BE2C (cell line): ENCODE measurements at regions not wholly inside any gene's neighbourhood (a gene's known extent, or its start where the extent isn't known, plus 50 kb on each side); places are given as distances from the start of the nearest gene placed in this dataset.

Experiments used
- DNase-seq: peaks from one replicate; pipeline ENCODE4 v3.0.0-alpha.2; 2020
- H3K27me3 ChIP-seq: fragments of 250-450 bp; sonication (Bioruptor Pico); 2 replicates; pipeline ENCODE4 v1.5.1; 2020; ENCODE audit warnings: mild to moderate bottlenecking
- H3K36me3 ChIP-seq: fragments of 250-450 bp; sonication (Bioruptor Pico); 2 replicates; pipeline ENCODE4 v1.5.1; 2020; ENCODE audit warnings: mild to moderate bottlenecking
- H3K4me1 ChIP-seq: fragments of 250-450 bp; sonication (Bioruptor Pico); 2 replicates; pipeline ENCODE4 v1.5.1; 2020
- H3K4me3 ChIP-seq: 2 replicates; pipeline ENCODE4 v1.5.1; 2011; ENCODE audit warnings: low read depth, low read length
- H3K9me3 ChIP-seq: fragments of 250-450 bp; sonication (Bioruptor Pico); 2 replicates; pipeline ENCODE4 v1.5.1; 2020
- CTCF ChIP-seq: IDR thresholded peaks from 2 replicates; pipeline ENCODE4 v1.5.1; 2012; ENCODE audit warnings: mild to moderate bottlenecking, low read depth, low read length

DNA sequence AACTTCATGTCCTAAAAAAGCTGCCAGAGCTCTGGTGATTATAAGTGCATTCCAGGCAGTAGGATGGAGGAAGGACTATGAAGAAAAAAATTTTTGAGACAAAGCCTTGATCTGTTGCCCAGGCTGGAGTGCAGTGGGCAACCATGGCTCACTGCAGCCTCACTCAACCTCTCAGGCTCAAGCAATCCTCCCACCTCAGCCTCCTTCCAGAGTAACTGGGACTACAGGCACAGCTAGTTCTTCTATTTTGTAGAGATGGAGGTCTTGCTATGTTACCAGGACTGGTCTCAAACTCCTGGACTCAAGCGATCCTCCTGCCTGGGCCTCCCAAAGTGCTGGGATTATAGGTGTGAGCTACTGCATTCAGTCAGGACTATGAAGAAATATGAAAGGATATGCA is 161.2 kb downstream of the IRS2 start:
- no peak for TF ChIP-seq CTCF
- H3K4me3 ChIP-seq: no peak overlapping the region
- H3K27me3 ChIP-seq: no peaks in the 10 kb centered on the region

DNA sequence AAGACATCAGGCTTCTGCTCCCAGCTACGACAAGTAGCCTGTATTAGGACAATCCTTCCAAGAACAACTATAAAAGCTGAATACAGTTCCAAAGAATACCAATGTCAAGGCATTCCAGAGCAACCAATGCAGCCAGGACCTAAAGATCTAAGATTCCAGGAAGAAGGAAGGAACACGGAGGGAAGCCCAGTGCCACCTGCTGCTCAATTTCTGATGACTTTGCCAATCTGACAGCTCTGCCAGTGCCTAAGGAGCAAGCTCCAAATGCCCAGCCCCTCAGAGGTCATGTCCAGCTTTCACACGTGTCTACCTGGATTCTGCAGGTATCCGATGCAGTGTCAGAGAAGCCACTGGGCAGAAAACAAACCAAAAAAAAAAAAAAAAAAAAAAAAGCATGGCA is 164.4 kb downstream of the IRS2 start:
- Histone ChIP-seq H3K4me3 (no peak overlapping the region), H3K9me3 (no peaks in the 10 kb centered on the region), H3K4me1 (no peaks in the 10 kb centered on the region), H3K36me3 (no peaks in the 10 kb centered on the region), H3K27me3 (no peaks in the 10 kb centered on the region)
- TF ChIP-seq CTCF: no peak
- no peak for DNase-seq

More for the DNA sequence above, 161.2 kb downstream of the IRS2 start:
- H3K4me1 ChIP-seq: no peaks in the 10 kb centered on the region
- no peaks in the 10 kb centered on the region for H3K9me3 ChIP-seq
- H3K36me3 ChIP-seq: no peaks in the 10 kb centered on the region
- no peak for DNase-seq

DNA sequence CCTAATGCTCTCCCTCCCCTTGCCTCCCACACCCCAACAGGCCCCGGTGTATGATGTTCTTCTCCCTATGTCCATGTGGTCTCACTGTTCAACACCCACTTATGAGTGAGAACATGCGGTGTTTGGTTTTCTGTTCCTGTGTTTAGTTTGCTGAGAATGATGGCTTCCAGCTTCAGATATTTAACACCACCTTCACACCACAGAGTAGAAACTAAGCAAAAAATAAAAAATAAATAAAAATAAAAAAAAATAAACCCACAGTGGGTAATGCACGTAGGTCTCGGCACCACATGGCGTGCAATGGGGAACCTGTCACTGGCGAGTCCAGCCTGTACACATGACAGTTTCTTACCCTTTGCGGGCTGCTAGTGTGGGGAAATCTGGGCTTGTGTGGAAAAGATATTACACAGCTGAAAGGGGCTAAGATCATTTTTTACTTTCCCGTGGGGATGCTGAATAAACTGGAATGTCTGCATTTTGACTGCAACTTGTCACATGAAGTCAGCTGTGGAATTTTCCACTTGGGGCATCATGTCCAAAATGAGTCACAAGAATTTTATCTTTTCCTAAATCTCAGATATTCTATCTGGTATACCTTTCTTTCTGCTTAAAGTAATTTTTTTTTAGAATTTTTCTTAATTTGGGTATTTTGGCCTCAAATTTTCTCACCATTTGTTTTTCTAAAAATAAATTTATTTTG is 170.5 kb downstream of the IRS2 start:
- Histone ChIP-seq H3K4me3 (no peak overlapping the region), H3K27me3 (no peaks in the 10 kb centered on the region), H3K36me3 (no peaks in the 10 kb centered on the region), H3K9me3 (no peaks in the 10 kb centered on the region), H3K4me1 (no peaks in the 10 kb centered on the region)
- TF ChIP-seq CTCF: no peak
- no peak for DNase-seq

GRCh38 chr13:109611912-109612691 is 174.3 kb downstream of the IRS2 start:
- H3K4me3 ChIP-seq: no peak overlapping the region
- H3K27me3 ChIP-seq: no peaks in the 10 kb centered on the region
- no peak for TF ChIP-seq CTCF
- DNase-seq: no peak
- H3K9me3 ChIP-seq: no peaks in the 10 kb centered on the region
- no peaks in the 10 kb centered on the region for H3K4me1 ChIP-seq
- H3K36me3 ChIP-seq: no peaks in the 10 kb centered on the region

- Histone ChIP-seq H3K27me3 (no peaks in the 10 kb centered on the region), H3K36me3 (no peaks in the 10 kb centered on the region), H3K4me3 (no peak overlapping the region), H3K4me1 (no peaks in the 10 kb centered on the region), H3K9me3 (no peaks in the 10 kb centered on the region)
- TF ChIP-seq CTCF: peak; percentile 65
- DNase-seq: peak; percentile 61
Measured at GRCh38 chr13:109610517-109610916, 175.9 kb downstream of the IRS2 start.

GRCh38 chr13:109608503-109608902 is 177.9 kb downstream of the IRS2 start:
- no peak for TF ChIP-seq CTCF
- no peaks in the 10 kb centered on the region for H3K4me1 ChIP-seq
- no peaks in the 10 kb centered on the region; the same call in 1 of the 2 replicates for H3K9me3 ChIP-seq
- no peaks in the 10 kb centered on the region for H3K36me3 ChIP-seq
- H3K27me3 ChIP-seq: no peaks in the 10 kb centered on the region
- H3K4me3 ChIP-seq: no peak overlapping the region
- no peak for DNase-seq
